ENCODE measurements at regions not wholly inside any gene's neighbourhood (a gene's known extent, or its start where the extent isn't known, plus 50 kb on each side); places are given as distances from the start of the nearest gene placed in this dataset.
A peak's percentile ranks its signal among the peaks of the same experiment; 100 is the strongest.

GRCh38 chr17:11077673-11078072, 163.3 kb upstream of the SHISA6 start:
- no peak for DNase-seq

GRCh38 chr17:11074451-11074850, 166.6 kb upstream of the SHISA6 start:
- no peak for DNase-seq

GRCh38 chr17:11056926-11057325, 184.1 kb upstream of the SHISA6 start:
- no peak for DNase-seq

GRCh38 chr17:11053846-11054245, 187.2 kb upstream of the SHISA6 start:
- DNase-seq = no peak

- no peak for DNase-seq
Observed at GRCh38 chr17:11049539-11049938, 191.5 kb upstream of the SHISA6 start.

- no peak for DNase-seq
Observed at GRCh38 chr17:11047228-11047627, 193.8 kb upstream of the SHISA6 start.

GRCh38 chr17:11039342-11039741, 201.5 kb upstream of the PIRT start:
- no peak for DNase-seq

- DNase-seq = no peak
Observed at GRCh38 chr17:11035681-11036080, 197.8 kb upstream of the PIRT start.

GRCh38 chr17:11031787-11032186, 193.9 kb upstream of the PIRT start:
- DNase-seq = no peak

- DNase-seq = no peak
Observed at GRCh38 chr17:11029791-11030190, 191.9 kb upstream of the PIRT start.

- no peak for DNase-seq
Observed at GRCh38 chr17:11028349-11028748, 190.5 kb upstream of the PIRT start.

- no peak for DNase-seq
Observed at GRCh38 chr17:11026903-11027302, 189.0 kb upstream of the PIRT start.

- DNase-seq = peak; percentile 17
Observed at GRCh38 chr17:11023639-11024479, 186.0 kb upstream of the PIRT start.

GRCh38 chr17:11006530-11006929, 168.6 kb upstream of the PIRT start:
- DNase-seq = no peak

- DNase-seq = no peak
Observed at GRCh38 chr17:11005940-11006339, 168.1 kb upstream of the PIRT start.

- no peak for DNase-seq
Observed at GRCh38 chr17:11002417-11002816, 164.5 kb upstream of the PIRT start.

GRCh38 chr17:11001651-11002050, 163.8 kb upstream of the PIRT start:
- DNase-seq = no peak

- DNase-seq = no peak
Observed at GRCh38 chr17:10999484-10999883, 161.6 kb upstream of the PIRT start.

GRCh38 chr17:10993126-10993525, 155.2 kb upstream of the PIRT start:
- no peak for DNase-seq

GRCh38 chr17:10992106-10992880, 154.4 kb upstream of the PIRT start:
- no peak for DNase-seq

GRCh38 chr17:10987786-10988185, 149.9 kb upstream of the PIRT start:
- no peak for DNase-seq

GRCh38 chr17:10984220-10984619, 146.3 kb upstream of the PIRT start:
- no peak for DNase-seq

GRCh38 chr17:10976401-10976800, 138.5 kb upstream of the PIRT start:
- DNase-seq = no peak

- DNase-seq = no peak
Observed at GRCh38 chr17:10968007-10968406, 130.1 kb upstream of the PIRT start.

Data from fibroblast of skin of right biceps (primary cell).